NB4 (cell line): ENCODE measurements at regions not wholly inside any gene's neighbourhood (a gene's known extent, or its start where the extent isn't known, plus 50 kb on each side); places are given as distances from the start of the nearest gene placed in this dataset.
A peak's percentile ranks its signal among the peaks of the same experiment; 100 is the strongest.
"Not testable (repeated sequence)": the region's sequence is repeated elsewhere in the genome, so short reads cannot be mapped to it uniquely, and the experiment has no call there.

Experiments used
- DNase-seq: peaks from one replicate; pipeline ENCODE4 v3.0.0; 2010; ENCODE audit warnings: low read depth
- H3K4me3 ChIP-seq: one replicate; pipeline ENCODE4 v1.5.1; 2011; ENCODE audit warnings: mild to moderate bottlenecking, low read depth, low read length, moderate library complexity
- MYC ChIP-seq: IDR thresholded peaks from 2 replicates; pipeline ENCODE4 v1.6.1; 2011; ENCODE audit warnings: low read depth, low read length
- POLR2A ChIP-seq: IDR thresholded peaks from 2 replicates; pipeline ENCODE4 v1.6.1; 2011; ENCODE audit warnings: mild to moderate bottlenecking; ENCODE audit not compliant: insufficient read length; ENCODE audit errors: extremely low read depth
- TF ChIP-seq, protein P1 (sequence below): IDR thresholded peaks from 2 replicates; pipeline ENCODE4 v1.6.1; 2011; ENCODE audit warnings: low read depth, low read length
- TF ChIP-seq, protein P2 (sequence below): IDR thresholded peaks from one replicate; pipeline ENCODE4 v1.5.1; 2012; ENCODE audit warnings: low read depth, low read length

DNA sequence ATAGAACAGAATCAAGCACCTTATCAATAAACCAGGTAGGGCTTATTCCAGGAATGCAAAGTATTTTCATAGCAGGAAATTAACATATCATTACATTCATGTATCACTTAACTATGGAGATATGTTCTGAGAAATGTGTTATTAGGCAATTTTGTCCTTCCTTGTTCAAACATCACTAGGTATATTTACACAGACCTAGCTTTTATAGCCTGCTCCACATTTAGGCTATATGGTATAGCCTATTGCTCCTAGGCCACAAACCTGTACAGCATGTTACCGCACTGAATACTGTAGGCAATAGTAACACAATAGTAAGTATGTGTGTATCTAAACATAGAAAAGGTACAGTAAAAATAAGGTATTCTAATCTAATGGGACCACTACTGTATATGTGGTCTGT lies 82.8 kb upstream of the KCTD1 start:
- no peak for TF ChIP-seq POLR2A
- TF ChIP-seq, protein P1, sequence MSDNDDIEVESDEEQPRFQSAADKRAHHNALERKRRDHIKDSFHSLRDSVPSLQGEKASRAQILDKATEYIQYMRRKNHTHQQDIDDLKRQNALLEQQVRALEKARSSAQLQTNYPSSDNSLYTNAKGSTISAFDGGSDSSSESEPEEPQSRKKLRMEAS = no peak
- TF ChIP-seq, protein P2, sequence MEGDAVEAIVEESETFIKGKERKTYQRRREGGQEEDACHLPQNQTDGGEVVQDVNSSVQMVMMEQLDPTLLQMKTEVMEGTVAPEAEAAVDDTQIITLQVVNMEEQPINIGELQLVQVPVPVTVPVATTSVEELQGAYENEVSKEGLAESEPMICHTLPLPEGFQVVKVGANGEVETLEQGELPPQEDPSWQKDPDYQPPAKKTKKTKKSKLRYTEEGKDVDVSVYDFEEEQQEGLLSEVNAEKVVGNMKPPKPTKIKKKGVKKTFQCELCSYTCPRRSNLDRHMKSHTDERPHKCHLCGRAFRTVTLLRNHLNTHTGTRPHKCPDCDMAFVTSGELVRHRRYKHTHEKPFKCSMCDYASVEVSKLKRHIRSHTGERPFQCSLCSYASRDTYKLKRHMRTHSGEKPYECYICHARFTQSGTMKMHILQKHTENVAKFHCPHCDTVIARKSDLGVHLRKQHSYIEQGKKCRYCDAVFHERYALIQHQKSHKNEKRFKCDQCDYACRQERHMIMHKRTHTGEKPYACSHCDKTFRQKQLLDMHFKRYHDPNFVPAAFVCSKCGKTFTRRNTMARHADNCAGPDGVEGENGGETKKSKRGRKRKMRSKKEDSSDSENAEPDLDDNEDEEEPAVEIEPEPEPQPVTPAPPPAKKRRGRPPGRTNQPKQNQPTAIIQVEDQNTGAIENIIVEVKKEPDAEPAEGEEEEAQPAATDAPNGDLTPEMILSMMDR = no peak
- TF ChIP-seq MYC = no peak
- no peak for DNase-seq
- no peak overlapping the region for H3K4me3 ChIP-seq

DNA sequence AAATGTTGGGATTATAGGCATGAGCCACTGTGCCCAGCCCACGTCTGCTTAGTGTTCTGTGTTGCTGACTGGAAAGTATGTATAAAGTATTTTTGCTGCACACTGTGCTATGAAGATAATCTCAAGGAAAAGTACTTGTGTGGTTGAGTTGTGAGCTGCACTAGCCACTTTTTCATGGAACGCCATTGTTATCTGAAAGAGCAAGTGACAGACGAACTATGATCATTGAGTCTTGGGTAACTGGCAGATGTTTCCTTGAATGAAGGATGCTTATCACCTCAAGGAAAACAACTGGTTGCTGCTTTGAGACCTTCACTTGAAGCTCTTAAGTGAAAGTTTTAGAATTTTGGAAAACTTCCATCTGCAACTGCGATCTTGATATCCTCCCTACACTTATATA lies 82.2 kb upstream of the KCTD1 start:
- no peak overlapping the region for H3K4me3 ChIP-seq
- DNase-seq = no peak
- TF ChIP-seq, protein P2 = no peak

DNA sequence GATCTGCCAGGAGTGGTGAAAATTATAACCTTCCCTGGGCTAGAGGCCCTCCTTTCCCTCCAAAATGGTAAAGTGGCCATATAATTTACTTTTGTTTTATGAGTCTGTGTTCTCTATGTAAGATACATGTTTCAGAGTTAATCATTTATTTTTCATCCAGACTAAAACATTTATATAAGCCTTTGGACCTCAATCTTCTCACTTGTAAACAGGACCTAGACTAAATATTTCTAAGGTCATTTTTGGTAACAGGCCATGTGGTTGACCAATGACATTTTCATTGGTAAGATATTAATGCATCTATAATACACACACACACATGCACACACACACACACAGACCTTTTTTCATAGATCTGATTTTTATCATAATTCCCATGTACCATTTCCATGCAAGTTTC lies 79.7 kb upstream of the KCTD1 start:
- TF ChIP-seq, protein P2 = no peak
- TF ChIP-seq MYC (no peak), POLR2A (no peak)
- TF ChIP-seq, protein P1 = no peak
- H3K4me3 ChIP-seq = no peak overlapping the region
- no peak for DNase-seq

DNA sequence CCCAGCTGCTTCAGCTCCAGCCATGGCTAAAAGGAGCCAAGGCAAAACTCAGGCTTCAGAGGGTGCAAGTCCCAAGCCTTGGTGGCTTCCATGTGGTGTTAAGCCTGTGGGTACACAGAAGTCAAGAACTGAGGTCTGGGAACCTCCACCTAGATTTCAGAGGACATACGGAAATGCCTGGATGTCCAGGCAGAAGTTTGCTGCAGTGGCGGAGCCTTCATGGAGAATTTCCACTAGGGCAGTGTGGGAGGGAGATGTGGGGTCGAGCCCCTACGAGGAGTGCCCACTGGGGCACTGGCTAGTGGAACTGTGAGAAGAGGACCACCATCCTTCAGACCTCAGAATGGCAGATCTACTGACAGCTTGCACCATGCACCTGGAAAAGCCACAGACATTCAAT lies 76.1 kb upstream of the KCTD1 start:
- TF ChIP-seq, protein P1 = no peak
- no peak for TF ChIP-seq MYC
- TF ChIP-seq POLR2A = no peak
- TF ChIP-seq, protein P2 = no peak
- H3K4me3 ChIP-seq = no peak overlapping the region

DNA sequence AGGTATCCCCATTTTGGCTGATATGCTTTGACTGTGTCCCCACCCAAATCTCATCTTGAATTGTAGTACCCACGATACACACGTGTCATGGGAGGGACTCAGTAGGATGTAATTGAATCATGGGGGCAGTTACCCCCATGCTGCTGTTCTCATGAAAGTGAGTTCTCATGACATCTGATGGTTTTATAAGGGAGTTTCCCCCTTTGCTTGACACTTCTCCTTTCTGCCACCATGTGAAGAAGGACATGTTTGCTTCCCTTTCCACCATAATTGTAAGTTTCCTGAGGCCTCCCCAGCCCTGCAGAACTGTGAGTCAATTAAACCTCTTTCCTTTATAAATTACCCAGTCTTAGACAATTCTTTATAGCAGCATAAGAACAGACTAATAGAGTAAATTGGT lies 75.0 kb upstream of the KCTD1 start:
- not testable (repeated sequence) for H3K4me3 ChIP-seq, DNase-seq

More for the DNA sequence above, 76.1 kb upstream of the KCTD1 start:
- no peak for DNase-seq

DNA sequence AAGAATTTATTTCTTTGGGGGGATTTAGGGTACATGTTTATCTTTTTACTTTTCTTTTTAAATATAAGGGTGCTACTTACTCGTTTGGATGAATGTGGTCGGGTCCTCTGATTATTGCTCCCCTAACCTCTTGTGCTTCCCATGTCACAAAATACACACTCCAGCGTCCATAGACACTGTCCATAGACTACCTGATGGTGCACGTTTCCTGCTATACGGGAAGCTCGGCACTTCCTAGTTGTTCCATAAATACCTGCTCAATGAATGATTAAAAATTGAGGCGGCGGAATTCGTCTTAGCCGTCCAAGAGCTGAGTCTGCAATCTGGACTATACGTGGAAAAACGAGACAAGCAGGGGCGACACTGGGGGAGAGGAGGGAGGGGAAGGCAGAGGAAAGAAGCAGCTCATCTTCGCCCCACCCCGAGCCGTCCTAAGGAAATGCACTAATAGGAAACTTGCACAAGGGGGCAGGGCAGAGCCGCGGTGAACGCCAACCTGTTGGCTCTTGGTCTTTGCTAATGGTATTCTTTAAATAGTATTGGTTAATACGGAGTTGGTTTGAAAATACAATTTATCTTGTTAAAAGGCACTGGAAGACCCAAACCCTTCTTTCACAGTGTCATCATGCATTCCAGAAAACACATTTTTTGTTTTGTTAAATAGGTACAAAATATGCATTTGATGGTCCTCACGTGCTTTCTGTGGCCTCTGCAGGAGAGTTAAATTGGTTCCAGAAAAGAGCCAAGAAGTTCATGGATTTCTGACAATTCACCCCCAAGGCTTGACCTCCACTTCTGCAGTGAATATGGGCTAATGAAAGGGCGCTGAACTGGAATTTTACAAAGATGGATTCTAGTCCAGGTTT lies 73.0 kb upstream of the KCTD1 start:
- DNase-seq = peak; percentile 72
- no peak overlapping the region for H3K4me3 ChIP-seq
- TF ChIP-seq, protein P1 = no peak
- TF ChIP-seq, protein P2 = peak; percentile 75
